ENCODE measurements at regions not wholly inside any gene's neighbourhood (a gene's known extent, or its start where the extent isn't known, plus 50 kb on each side); places are given as distances from the start of the nearest gene placed in this dataset.
"Not testable (repeated sequence)": the region's sequence is repeated elsewhere in the genome, so short reads cannot be mapped to it uniquely, and the experiment has no call there.

- no peak overlapping the region for H3K9ac ChIP-seq (ENCODE audit: low read length)
- no peaks in the 10 kb centered on the region for H3K9me3 ChIP-seq (ENCODE audit: control insufficient read depth, low read depth, low read length)
- no peaks in the 10 kb centered on the region for H3K27me3 ChIP-seq (ENCODE audit: control insufficient read depth, insufficient read depth, low read length)
- H3K27ac ChIP-seq (ENCODE audit: low read length): no peak overlapping the region
- no peaks in the 10 kb centered on the region for H3K4me1 ChIP-seq (ENCODE audit: control insufficient read depth, low read depth, low read length)
- H3K4me3 ChIP-seq (ENCODE audit: low read length): no peak overlapping the region
- H3K36me3 ChIP-seq (ENCODE audit: control insufficient read depth, low read depth, low read length): no peaks in the 10 kb centered on the region
Observed at GRCh38 chr4:170979736-170980135, 833.5 kb upstream of the GALNTL6 start.

- H3K27ac ChIP-seq (ENCODE audit: low read length): no peak overlapping the region
Observed at GRCh38 chr4:170978990-170979389, 834.2 kb upstream of the GALNTL6 start.

GRCh38 chr4:170949084-170949483 lies 859.3 kb upstream of the AADAT start:
- no peaks in the 10 kb centered on the region for H3K27me3 ChIP-seq (ENCODE audit: control insufficient read depth, insufficient read depth, low read length)
- no peak overlapping the region for H3K4me3 ChIP-seq (ENCODE audit: low read length)
- H3K9ac ChIP-seq (ENCODE audit: low read length): no peak overlapping the region
- no peaks in the 10 kb centered on the region for H3K4me1 ChIP-seq (ENCODE audit: control insufficient read depth, low read depth, low read length)
- no peaks in the 10 kb centered on the region for H3K36me3 ChIP-seq (ENCODE audit: control insufficient read depth, low read depth, low read length)
- H3K27ac ChIP-seq (ENCODE audit: low read length): no peak overlapping the region
- H3K9me3 ChIP-seq (ENCODE audit: control insufficient read depth, low read depth, low read length): no peaks in the 10 kb centered on the region

More at GRCh38 chr4:170978990-170979389, 834.2 kb upstream of the GALNTL6 start:
- Histone ChIP-seq H3K9me3 (ENCODE audit: control insufficient read depth, low read depth, low read length) (no peaks in the 10 kb centered on the region), H3K9ac (ENCODE audit: low read length) (no peak overlapping the region), H3K4me1 (ENCODE audit: control insufficient read depth, low read depth, low read length) (no peaks in the 10 kb centered on the region), H3K27me3 (ENCODE audit: control insufficient read depth, insufficient read depth, low read length) (no peaks in the 10 kb centered on the region), H3K4me3 (ENCODE audit: low read length) (no peak overlapping the region), H3K36me3 (ENCODE audit: control insufficient read depth, low read depth, low read length) (no peaks in the 10 kb centered on the region)

GRCh38 chr4:170940043-170940724 lies 850.4 kb upstream of the AADAT start:
- H3K27ac ChIP-seq (ENCODE audit: low read length): no peak overlapping the region
- H3K9me3 ChIP-seq (ENCODE audit: control insufficient read depth, low read depth, low read length): no peaks in the 10 kb centered on the region
- no peak overlapping the region for H3K4me3 ChIP-seq (ENCODE audit: low read length)

GRCh38 chr4:170938588-170938987 lies 848.8 kb upstream of the AADAT start:
- no peak overlapping the region for H3K27ac ChIP-seq (ENCODE audit: low read length)
- H3K4me1 ChIP-seq (ENCODE audit: control insufficient read depth, low read depth, low read length): no peaks in the 10 kb centered on the region
- no peak overlapping the region for H3K9ac ChIP-seq (ENCODE audit: low read length)
- no peaks in the 10 kb centered on the region for H3K27me3 ChIP-seq (ENCODE audit: control insufficient read depth, insufficient read depth, low read length)
- H3K36me3 ChIP-seq (ENCODE audit: control insufficient read depth, low read depth, low read length): no peaks in the 10 kb centered on the region
- no peak overlapping the region for H3K4me3 ChIP-seq (ENCODE audit: low read length)
- no peaks in the 10 kb centered on the region for H3K9me3 ChIP-seq (ENCODE audit: control insufficient read depth, low read depth, low read length)

More at GRCh38 chr4:170940043-170940724, 850.4 kb upstream of the AADAT start:
- Histone ChIP-seq H3K4me1 (ENCODE audit: control insufficient read depth, low read depth, low read length) (no peaks in the 10 kb centered on the region), H3K27me3 (ENCODE audit: control insufficient read depth, insufficient read depth, low read length) (no peaks in the 10 kb centered on the region), H3K9ac (ENCODE audit: low read length) (no peak overlapping the region), H3K36me3 (ENCODE audit: control insufficient read depth, low read depth, low read length) (no peaks in the 10 kb centered on the region)

GRCh38 chr4:170931321-170931720 lies 841.6 kb upstream of the AADAT start:
- Histone ChIP-seq H3K9me3 (ENCODE audit: control insufficient read depth, low read depth, low read length) (no peaks in the 10 kb centered on the region), H3K36me3 (ENCODE audit: control insufficient read depth, low read depth, low read length) (no peaks in the 10 kb centered on the region), H3K4me3 (ENCODE audit: low read length) (no peak overlapping the region), H3K27me3 (ENCODE audit: control insufficient read depth, insufficient read depth, low read length) (no peaks in the 10 kb centered on the region), H3K27ac (ENCODE audit: low read length) (no peak overlapping the region), H3K4me1 (ENCODE audit: control insufficient read depth, low read depth, low read length) (no peaks in the 10 kb centered on the region), H3K9ac (ENCODE audit: low read length) (no peak overlapping the region)

- Histone ChIP-seq H3K4me3 (ENCODE audit: low read length) (no peak overlapping the region), H3K4me1 (ENCODE audit: control insufficient read depth, low read depth, low read length) (peaks cover 14% of the 10 kb centered on the region), H3K27me3 (ENCODE audit: control insufficient read depth, insufficient read depth, low read length) (no peaks in the 10 kb centered on the region), H3K36me3 (ENCODE audit: control insufficient read depth, low read depth, low read length) (no peaks in the 10 kb centered on the region), H3K27ac (ENCODE audit: low read length) (no peak overlapping the region), H3K9ac (ENCODE audit: low read length) (no peak overlapping the region), H3K9me3 (ENCODE audit: control insufficient read depth, low read depth, low read length) (peaks cover 9% of the 10 kb centered on the region)
Observed at GRCh38 chr4:170888660-170889059, 798.9 kb upstream of the AADAT start.

- Histone ChIP-seq H3K27me3 (ENCODE audit: control insufficient read depth, insufficient read depth, low read length) (no peaks in the 10 kb centered on the region), H3K9me3 (ENCODE audit: control insufficient read depth, low read depth, low read length) (peaks cover 2% of the 10 kb centered on the region)
Observed at GRCh38 chr4:170887396-170887795, 797.6 kb upstream of the AADAT start.

GRCh38 chr4:170884969-170885570 lies 795.3 kb upstream of the AADAT start:
- H3K4me3 ChIP-seq (ENCODE audit: low read length): peak overlapping the region; percentile 9
- no peaks in the 10 kb centered on the region for H3K9me3 ChIP-seq (ENCODE audit: control insufficient read depth, low read depth, low read length)
- no peaks in the 10 kb centered on the region for H3K36me3 ChIP-seq (ENCODE audit: control insufficient read depth, low read depth, low read length)
- H3K4me1 ChIP-seq (ENCODE audit: control insufficient read depth, low read depth, low read length): peaks cover 14% of the 10 kb centered on the region
- H3K9ac ChIP-seq (ENCODE audit: low read length): no peak overlapping the region
- no peaks in the 10 kb centered on the region for H3K27me3 ChIP-seq (ENCODE audit: control insufficient read depth, insufficient read depth, low read length)
- peak overlapping the region; percentile 22 for H3K27ac ChIP-seq (ENCODE audit: low read length)

More at GRCh38 chr4:170887396-170887795, 797.6 kb upstream of the AADAT start:
- no peak overlapping the region for H3K4me3 ChIP-seq (ENCODE audit: low read length)
- H3K4me1 ChIP-seq (ENCODE audit: control insufficient read depth, low read depth, low read length): peaks cover 14% of the 10 kb centered on the region
- H3K27ac ChIP-seq (ENCODE audit: low read length): no peak overlapping the region
- no peak overlapping the region for H3K9ac ChIP-seq (ENCODE audit: low read length)
- no peaks in the 10 kb centered on the region for H3K36me3 ChIP-seq (ENCODE audit: control insufficient read depth, low read depth, low read length)

- not testable (repeated sequence) for H3K36me3 ChIP-seq (ENCODE audit: control insufficient read depth, low read depth, low read length); H3K9me3 ChIP-seq (ENCODE audit: control insufficient read depth, low read depth, low read length); H3K27ac ChIP-seq (ENCODE audit: low read length); H3K9ac ChIP-seq (ENCODE audit: low read length); H3K27me3 ChIP-seq (ENCODE audit: control insufficient read depth, insufficient read depth, low read length); H3K4me3 ChIP-seq (ENCODE audit: low read length)
- H3K4me1 ChIP-seq (ENCODE audit: control insufficient read depth, low read depth, low read length): peaks cover 14% of the 10 kb centered on the region
Observed at GRCh38 chr4:170881646-170882045, 791.9 kb upstream of the AADAT start.

GRCh38 chr4:170875868-170876267 lies 786.1 kb upstream of the AADAT start:
- H3K36me3 ChIP-seq (ENCODE audit: control insufficient read depth, low read depth, low read length): no peaks in the 10 kb centered on the region
- no peaks in the 10 kb centered on the region for H3K4me1 ChIP-seq (ENCODE audit: control insufficient read depth, low read depth, low read length)
- no peaks in the 10 kb centered on the region for H3K9me3 ChIP-seq (ENCODE audit: control insufficient read depth, low read depth, low read length)
- H3K27me3 ChIP-seq (ENCODE audit: control insufficient read depth, insufficient read depth, low read length): no peaks in the 10 kb centered on the region
- no peak overlapping the region for H3K9ac ChIP-seq (ENCODE audit: low read length)
- no peak overlapping the region for H3K27ac ChIP-seq (ENCODE audit: low read length)
- H3K4me3 ChIP-seq (ENCODE audit: low read length): no peak overlapping the region

GRCh38 chr4:170872794-170873193 lies 783.0 kb upstream of the AADAT start:
- no peak overlapping the region for H3K27ac ChIP-seq (ENCODE audit: low read length)
- no peak overlapping the region for H3K9ac ChIP-seq (ENCODE audit: low read length)
- H3K4me3 ChIP-seq (ENCODE audit: low read length): no peak overlapping the region
- no peaks in the 10 kb centered on the region for H3K27me3 ChIP-seq (ENCODE audit: control insufficient read depth, insufficient read depth, low read length)
- no peaks in the 10 kb centered on the region for H3K9me3 ChIP-seq (ENCODE audit: control insufficient read depth, low read depth, low read length)
- no peaks in the 10 kb centered on the region for H3K36me3 ChIP-seq (ENCODE audit: control insufficient read depth, low read depth, low read length)
- no peaks in the 10 kb centered on the region for H3K4me1 ChIP-seq (ENCODE audit: control insufficient read depth, low read depth, low read length)

All from iPS-18a (cell line).